Retina (tissue), 1 donor: ENCODE measurements at regions not wholly inside any gene's neighbourhood (a gene's known extent, or its start where the extent isn't known, plus 50 kb on each side); places are given as distances from the start of the nearest gene placed in this dataset.
A peak's percentile ranks its signal among the peaks of the same experiment; 100 is the strongest.
"Not testable (repeated sequence)": the region's sequence is repeated elsewhere in the genome, so short reads cannot be mapped to it uniquely, and the experiment has no call there.

Source experiments
- DNase-seq: peaks from one replicate; pipeline ENCODE4 v3.0.0-alpha.2; 2016

DNA sequence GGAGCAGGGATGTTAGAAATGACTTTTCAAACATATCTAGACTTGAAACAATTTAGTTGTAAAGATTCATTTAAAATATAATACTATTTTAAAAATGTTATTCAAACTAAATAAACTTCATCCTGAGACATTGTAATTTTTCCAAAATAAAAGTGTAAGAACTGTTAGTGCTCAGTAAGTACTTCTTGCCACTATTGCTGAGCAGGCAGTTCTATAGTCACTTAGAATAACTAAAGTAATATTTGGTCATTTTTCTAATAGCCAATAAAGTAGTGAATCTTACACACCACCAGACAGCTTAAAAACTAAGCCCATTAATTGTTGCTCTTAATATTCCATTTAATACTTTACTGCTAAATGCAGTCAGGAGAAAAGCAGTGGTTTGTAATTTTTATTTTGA, 1120.0 kb upstream of the CDH10 start:
- DNase-seq: no peak

DNA sequence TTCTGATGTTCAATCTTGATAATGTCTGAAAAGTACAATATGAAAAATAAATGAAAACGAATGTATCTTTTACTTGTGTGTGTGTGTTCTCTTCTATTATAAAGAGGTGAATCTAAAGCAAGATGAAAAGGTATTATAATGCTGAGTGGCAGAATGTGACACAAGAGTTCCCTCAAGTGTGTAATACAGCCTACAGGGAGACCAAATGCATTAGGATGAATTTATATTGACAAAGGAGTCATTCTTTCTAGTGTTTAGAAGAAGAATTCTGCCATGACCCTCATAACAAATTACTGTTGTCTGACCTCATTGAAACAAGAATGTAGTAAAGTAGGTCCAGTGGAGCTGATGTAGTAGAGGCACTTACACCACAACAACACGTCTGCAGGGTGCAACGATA, 1119.0 kb upstream of the CDH10 start:
- DNase-seq: peak; percentile 8

DNA sequence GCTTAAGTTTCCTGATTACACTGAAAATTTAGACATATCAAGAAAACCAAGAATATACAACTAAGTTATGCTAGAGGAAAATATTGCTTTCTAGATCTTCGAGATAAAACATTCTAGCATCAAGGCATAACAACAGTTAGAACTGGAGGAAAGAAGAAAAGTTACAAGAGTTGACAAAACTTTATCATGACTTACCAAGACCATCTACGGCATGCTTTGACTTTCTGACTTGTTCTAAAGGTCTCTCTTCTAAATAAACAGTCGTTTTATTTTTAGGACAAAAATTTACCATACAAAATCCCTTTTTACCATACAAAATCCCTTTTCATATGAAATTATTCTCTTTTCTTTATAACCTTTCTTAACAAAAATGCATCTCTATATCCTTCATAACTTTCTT, 1110.1 kb upstream of the CDH10 start:
- DNase-seq: no peak

DNA sequence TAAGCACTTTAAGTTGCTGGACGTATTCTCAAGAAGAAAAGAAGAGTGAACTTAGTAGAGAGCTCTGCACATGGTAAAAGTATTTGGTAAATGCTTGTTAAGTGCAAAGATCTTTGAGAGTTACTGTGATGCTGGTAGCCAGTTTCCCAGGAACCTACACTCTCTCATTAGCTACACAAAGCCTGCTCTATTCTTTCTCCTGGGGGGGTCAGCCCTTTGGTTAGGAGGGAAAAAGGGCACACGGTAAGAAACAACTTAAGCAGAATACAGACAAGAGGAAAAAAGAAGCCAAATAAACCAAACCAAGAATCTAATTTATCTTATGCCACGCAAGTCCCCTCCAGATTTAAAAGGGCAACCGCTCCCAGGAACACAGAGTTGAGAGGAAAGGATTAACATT, 1100.1 kb upstream of the CDH10 start:
- no peak for DNase-seq

DNA sequence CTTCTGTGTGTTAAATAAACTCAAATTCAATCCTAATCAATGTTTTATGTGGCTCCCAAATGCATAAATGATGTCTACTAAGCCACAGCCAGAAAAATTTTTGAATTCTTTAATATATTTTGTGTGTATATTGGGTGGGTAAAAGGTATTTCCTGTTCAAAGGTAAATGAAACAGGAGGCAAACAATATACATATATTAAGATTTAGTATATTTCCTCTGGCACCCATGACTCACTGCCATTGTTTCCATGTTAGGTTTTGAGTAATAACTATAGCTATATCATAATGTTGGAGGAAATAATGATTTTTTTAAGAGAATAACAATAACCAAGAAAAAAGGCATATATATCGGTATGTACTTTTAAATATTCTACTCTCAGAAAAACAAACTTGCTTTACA, 1071.9 kb upstream of the CDH10 start:
- no peak for DNase-seq

DNA sequence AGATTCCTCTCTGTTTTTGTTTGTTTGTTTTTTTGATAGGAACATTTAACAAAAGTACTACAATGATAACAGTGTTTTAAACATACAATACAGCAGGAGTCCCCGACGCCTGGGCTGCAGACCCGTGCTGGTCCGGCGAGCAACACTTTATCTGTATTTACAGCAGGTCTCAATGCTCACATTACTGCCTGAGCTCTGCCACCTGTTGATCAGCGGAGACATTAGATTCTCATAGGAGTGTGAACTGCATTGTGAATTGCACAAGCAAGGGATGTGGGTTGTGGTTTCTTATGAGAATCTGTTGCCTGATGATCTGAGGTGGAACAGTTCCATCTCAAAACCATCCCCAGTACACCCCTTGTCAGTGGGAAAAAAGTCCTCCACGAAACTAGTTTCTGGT, 1068.5 kb upstream of the CDH10 start:
- no peak for DNase-seq

DNA sequence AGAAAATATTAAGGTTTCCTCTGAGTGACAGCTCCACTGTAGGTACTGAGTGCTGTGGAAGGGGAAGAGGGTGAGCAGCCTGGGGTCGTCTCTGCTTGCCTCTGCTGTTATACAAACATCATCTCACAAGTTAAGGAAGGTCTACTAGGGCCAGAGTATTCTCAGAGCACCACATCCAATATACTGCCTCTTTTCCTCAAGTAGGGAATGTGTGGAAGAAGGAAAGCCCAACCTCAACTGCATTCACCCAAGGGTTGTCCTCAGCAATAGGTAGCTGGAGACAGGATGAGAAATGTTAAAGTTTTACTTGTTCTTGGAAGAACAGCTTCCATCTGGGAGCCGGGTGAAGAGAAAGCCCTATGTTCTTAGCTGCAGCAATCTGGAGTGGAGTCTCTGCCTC, 1062.3 kb upstream of the CDH10 start:
- DNase-seq: no peak

DNA sequence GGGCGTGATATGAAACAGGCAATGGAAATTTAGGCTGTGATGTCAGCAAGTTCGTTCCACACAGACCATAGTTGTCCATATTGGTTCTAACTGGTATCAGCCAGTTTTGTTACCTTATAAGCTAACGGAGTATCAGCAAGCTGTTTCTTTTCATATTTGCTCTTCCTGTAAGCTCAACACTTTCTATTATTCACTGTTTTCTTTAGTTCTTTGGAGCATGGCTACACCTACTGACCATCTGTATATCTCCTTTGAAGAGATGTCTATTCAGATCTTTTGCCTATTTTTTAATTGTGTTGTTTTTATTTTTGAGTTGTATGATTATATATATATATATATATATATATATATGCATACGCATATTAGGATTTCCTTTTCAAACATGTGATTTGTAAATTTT, 1057.2 kb upstream of the CDH10 start:
- no peak for DNase-seq

DNA sequence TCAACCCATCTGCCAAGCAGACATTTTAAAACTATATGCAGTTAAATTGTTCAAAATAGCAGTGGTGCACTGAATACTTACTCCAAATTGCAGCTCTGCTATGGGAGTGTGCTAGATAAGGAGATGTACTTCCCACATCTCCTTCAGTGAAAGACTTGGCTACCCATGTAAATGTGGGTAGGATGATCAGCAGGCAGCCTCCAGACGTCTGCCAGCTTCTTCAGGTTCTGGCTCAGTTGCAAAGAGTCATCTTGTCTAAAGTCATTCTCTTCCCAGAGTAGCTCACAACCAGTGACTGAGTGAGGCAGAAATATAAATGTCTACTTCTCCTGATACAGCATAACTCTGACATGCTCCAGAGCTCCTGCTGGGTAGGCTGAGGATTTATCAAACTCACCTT, 1050.0 kb upstream of the CDH10 start:
- no peak for DNase-seq

DNA sequence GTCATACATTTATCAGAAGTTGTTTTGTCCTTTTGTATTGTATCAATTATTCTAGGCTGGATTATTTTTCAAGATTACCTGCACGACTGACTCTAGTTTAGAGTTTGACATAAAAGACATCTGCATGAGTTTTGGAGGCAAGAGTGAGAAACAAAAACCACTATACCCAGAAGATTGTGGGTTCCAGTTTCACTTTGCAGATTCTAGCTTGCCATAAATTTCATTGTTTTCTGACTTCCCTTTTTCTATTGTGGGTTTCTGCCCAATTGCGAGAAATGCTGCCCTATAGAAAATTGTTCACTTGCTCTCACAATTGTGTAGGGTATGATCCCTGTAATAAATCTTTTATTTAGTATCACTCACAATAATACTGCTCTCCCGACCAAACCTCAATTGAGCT, 1043.4 kb upstream of the CDH10 start:
- DNase-seq: no peak

DNA sequence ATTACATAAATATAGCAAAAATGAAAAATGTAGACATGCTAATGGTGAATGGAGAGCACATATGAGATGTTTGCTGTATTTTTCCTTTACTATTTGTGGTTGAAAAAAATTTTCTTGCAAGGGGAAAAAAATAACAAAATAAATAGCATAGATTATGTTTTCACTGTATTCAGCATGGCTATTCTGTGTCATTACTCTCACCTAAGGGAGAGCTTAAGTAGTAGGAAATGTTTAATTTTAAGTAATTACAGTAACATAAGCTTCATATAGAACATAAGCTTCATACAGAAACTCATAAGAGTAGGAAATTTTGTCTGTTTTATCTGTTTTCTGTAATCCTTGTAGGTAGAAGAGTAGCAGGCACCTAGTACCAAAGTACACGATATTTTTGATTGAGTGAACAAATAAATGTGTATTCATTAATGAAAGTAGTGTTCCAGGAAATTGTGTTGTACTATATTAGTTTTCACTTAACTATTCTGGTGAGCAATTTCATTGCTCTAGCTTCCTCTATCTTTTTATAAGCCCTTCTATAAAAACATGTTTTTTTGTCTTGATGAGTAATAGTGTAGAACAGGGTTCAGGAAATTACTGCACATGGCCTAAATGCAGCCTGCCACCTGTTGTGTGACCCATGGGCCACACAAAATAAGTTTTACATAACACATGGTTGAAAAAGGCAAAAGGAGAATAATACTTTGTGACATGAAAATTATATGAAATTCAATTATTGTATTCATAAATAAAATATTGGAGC, 1025.0 kb upstream of the CDH10 start:
- no peak for DNase-seq

DNA sequence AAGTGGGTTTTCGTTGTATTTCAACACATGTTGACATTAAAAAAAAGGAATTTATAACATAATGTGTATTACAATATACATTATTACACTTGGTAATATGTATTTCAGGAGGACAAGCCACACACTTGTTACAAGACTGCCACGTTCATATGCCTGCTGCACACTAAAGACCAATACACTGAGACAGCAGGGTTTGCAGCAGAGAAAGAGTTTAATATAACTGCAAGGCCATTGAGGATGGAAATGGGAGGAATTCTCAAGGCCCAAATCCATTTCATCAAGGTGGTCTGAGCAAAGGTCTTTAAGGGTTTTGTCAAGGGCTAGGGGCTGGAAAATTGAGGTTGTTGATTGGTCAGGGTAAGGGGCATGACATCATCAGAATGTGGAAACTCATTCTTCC, 1017.8 kb upstream of the CDH10 start:
- no peak for DNase-seq

DNA sequence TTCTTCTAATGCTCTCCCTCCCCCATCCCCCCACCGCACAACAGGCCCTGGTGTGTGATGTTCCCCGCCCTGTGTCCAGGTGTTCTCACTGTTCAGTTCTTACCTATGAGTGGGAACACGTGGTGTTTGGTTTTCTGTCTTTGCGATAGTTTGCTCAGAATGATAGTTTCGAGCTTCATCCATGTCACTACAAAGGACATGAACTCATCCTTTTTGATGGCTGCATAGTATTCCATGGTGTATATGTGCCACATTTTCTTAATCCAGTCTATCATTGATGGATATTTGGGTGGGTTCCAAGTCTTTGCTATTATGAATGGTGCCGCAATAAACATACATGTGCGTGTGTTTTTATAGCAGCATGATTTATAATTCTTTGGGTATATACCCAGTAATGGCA, 1005.5 kb upstream of the CDH10 start:
- not testable (repeated sequence) for DNase-seq

DNA sequence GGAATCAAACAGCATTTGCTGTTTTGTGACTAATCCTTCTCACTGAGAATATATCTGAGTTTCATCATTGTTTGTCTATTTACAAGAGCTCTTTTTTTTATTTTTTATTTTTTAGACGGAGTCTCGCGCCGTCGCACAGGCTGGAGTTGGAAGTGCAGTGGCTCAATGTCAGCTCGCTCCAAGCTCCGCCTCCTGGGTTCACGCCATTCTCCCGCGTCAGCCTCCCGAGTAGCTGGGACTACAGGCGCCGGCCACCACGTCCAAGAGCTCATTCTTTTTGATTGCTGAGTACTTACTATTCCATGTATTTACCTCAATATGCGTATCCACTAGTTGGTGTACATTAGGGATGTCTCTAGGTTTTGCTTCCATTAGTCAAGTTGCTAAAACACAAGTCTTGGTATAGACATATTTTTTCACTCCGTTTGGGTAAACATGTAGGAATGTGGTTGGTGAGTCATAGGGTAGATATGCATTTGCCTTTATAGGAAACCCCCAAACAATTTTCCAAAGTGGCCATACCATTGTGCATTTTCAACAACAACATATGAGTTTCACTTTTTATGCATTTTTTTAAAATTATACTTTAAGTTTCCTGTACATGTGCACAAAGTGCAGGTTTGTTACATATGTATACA, 1005.0 kb upstream of the CDH10 start:
- DNase-seq: no peak

DNA sequence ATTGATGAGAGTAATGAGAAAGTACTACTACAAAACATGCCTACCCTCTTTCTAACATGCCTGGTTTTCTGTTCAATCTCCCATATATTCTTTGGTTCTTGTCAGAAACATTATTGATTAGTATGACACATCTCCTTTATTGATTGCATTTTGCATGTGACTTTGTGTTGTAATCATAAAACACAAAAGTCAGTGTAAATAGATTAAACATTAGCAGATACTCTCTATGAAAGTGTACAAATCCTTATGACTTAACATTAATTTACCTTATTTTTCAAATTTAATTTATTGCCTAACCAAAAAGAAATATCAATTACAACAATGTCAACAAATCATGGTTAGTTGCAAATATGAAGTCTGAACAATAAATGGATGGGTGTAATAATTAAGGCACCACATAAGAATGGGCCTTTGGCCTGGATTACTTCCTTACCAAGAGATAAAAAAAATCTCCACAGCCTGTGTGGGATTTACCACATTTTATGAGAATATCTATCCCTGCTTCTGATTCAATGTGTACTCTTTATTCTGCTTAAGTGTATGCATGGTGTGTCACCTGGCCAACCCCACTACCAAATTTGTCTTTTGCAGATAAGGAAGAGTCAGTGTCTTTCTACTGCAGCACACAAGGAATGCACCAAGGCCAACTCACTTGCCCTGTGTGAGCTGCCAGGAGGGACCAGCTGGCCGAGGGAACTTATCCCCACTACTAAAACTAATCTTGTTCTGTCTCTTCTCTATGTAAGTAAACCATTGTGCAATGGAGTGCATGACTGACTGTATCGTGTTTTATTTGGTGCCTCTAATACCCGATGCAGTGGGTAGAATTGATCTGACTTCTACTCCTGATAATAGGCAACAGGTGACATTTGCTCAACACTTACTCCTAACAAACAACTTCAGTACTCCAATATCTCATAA, 1001.9 kb upstream of the CDH10 start:
- DNase-seq: no peak

DNA sequence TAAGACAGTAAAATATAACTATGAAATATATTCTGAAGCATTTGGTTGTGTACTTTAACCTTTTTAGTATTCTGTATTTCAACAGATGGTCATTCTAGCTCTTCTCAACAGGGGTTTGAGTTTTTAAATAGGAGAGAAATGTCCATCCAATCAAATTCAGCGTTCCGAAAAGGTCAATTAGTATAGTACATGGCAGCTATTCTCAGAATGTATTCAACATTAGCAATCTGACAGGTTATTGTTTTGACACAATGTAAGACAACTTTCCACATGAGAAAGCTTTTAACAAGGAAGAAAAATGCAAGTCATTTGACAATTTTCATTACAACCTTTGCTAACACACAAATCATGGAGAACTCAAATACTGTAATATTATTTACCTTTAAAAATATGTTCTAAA, 996.3 kb upstream of the CDH10 start:
- DNase-seq: peak; percentile 19

DNA sequence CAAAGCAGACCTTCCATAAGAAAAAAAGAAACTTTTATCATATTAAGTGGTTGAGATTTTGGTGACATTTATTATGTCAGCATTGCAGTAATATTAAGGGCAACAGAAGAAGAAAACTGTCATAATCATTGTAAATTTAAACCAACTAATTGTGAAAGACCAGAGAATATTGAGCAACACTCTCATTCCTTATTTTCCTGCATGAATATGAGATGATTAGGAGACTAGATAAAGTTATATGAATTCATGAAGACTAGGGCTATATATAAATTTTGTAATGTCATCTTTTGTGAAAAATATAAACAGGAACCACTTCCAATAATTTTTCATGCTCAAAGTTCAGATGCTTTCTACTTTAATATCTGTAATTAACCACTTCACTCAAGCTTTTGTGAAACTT, 974.5 kb upstream of the CDH10 start:
- DNase-seq: no peak

DNA sequence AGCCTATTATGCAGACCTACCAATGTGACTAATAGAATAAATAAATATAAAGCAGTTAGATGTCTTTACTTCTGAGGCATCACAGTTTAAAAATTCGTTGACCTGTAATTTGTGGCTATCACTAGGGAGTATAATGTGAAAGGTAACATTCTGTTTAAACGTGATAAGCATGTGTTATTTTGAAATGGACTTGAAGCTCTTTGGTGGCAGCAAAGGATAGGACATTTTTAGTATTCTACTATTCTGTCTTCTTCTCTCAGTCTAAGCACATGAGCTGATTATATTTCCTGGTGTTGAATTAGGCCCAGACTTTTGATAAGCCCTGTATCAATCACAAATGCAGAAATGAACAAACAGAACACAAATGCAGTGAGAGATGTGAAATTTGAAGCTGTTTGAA, 974.0 kb upstream of the CDH10 start:
- no peak for DNase-seq

DNA sequence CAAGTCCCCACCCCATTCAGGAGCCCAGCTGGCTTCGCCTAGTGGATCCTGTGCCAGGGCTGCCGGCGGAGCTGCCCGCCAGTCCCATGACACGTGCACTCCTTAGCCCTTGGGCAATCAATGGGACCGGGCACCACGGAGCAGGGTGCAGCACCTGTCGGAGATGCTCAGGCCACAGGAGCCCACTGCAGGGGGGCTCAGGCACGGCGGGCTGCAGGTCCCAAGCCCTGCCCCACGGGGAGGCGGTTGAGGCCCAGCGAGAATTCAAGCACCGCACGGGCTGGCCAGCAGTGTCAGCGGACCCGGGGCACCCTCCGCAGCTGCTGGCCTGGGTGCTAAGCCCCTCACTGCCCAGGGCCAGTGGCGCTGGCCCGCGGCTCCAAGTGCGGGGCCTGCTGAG, 969.7 kb upstream of the CDH10 start:
- no peak for DNase-seq

DNA sequence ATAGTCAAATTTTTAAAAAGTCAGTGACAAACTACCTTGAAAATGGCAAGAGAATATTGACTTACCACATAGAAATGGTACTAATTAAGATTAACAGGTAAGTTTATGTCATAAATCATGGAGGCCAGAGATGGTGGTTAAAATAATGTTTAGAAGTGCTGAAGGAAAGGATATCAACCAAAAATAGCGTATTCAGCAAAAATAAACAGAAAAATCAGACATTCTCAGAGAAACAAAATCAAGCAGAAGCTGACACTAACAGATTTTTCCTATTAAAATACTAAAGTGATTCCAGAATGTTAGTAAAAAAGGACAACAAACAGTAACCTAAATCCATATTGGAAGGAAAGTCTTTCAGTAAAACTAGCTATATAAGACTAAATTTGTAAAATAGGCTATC, 959.9 kb upstream of the CDH10 start:
- no peak for DNase-seq

DNA sequence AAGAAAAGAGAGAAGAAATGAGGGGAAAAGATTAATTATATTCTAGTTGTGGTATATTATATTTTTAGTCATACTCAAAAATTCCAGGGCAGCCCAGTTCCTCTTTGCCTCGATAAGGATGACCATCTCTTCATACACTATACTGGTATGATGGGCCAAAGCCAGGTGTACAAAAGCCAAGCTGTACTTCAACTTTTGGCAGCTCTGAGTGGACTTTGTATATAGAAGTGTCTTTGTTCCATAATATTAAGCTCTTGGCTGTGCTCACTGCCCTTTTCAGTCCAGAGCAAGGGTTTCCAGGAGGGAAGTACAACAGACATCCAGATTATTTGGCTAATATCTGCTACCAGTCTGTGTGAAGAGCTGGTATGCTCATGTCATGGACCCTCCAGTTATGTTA, 934.3 kb upstream of the CDH10 start:
- DNase-seq: no peak

DNA sequence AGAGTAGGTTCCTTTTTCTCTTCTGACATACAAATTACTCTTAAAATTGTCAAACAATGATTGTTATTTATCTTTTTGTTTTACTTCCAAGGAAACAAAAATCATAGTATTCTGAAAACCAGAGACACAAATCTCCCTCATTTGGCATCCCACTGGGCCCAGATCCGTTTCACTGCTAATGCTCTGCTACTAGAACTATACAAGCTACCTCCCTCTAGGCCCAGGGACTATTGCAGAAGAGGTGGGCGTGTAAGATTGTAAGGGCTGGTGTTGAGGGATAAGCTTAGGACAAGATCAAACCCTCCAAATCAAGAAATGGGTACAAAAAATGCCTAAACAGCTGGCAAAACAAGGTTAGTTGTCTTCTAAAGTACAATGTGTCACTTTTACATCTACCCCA, 928.9 kb upstream of the CDH10 start:
- DNase-seq: no peak

DNA sequence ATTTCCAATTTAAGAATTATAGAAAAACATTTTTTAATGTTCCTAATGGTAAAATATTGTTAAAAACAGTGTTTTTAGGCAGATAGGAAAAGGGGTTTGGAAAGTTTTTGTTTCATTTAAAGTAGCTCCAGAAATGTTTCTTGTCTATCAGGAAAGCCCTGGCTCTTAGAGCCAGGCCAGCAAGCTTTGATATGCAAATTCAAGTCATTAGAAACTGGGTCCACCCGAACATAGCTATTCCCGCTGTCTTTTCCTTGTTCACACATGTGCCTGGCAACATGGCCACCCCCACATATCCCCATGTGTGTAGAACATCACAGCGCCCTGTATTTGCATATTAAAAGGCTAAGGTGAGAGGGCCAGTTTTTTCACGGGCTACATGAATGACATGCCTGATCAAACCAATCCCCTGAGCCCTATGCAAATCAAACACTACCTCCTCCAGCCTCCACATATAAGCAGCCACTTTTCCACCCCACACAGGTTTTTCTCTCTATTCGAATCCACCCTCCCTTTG, 925.3 kb upstream of the CDH10 start:
- no peak for DNase-seq
